ENCODE measurements at regions not wholly inside any gene's neighbourhood (a gene's known extent, or its start where the extent isn't known, plus 50 kb on each side); places are given as distances from the start of the nearest gene placed in this dataset.

- TF ChIP-seq, protein P1, sequence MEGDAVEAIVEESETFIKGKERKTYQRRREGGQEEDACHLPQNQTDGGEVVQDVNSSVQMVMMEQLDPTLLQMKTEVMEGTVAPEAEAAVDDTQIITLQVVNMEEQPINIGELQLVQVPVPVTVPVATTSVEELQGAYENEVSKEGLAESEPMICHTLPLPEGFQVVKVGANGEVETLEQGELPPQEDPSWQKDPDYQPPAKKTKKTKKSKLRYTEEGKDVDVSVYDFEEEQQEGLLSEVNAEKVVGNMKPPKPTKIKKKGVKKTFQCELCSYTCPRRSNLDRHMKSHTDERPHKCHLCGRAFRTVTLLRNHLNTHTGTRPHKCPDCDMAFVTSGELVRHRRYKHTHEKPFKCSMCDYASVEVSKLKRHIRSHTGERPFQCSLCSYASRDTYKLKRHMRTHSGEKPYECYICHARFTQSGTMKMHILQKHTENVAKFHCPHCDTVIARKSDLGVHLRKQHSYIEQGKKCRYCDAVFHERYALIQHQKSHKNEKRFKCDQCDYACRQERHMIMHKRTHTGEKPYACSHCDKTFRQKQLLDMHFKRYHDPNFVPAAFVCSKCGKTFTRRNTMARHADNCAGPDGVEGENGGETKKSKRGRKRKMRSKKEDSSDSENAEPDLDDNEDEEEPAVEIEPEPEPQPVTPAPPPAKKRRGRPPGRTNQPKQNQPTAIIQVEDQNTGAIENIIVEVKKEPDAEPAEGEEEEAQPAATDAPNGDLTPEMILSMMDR (IDR thresholded peaks at IDR 0.05): no peak
- TF ChIP-seq POLR2A (IDR thresholded peaks at IDR 0.05): no peak
- TF ChIP-seq POLR2AphosphoS5 (IDR thresholded peaks at IDR 0.05; ENCODE audit: insufficient read depth in 1 of 2, low read depth in 1 of 2): no peak
Observed at GRCh38 chr16:64408699-64409098, 713.2 kb downstream of the CDH11 start.

Data from vagina (tissue), 2 donors.